Large intestine (tissue), 3 donors: ENCODE measurements at regions not wholly inside any gene's neighbourhood (a gene's known extent, or its start where the extent isn't known, plus 50 kb on each side); places are given as distances from the start of the nearest gene placed in this dataset.
"Not testable (repeated sequence)": the region's sequence is repeated elsewhere in the genome, so short reads cannot be mapped to it uniquely, and the experiment has no call there.

Source experiments
- DNase-seq, 2 donors: peaks; one replicate each; pipeline versions ENCODE4 v3.0.0 to v3.0.0-alpha.2; 2013
- H3K27ac ChIP-seq: one replicate; pipeline ENCODE4 v1.5.1; 2013; ENCODE audit warnings: low read length
- H3K27me3 ChIP-seq: 2 replicates; pipeline ENCODE4 v1.6.1; 2013; ENCODE audit warnings: low read length; ENCODE audit not compliant: control insufficient read depth, insufficient read depth
- H3K36me3 ChIP-seq: 2 replicates; pipeline ENCODE4 v1.6.1; 2013; ENCODE audit warnings: low read length; ENCODE audit not compliant: control insufficient read depth, insufficient read depth
- H3K4me1 ChIP-seq: one replicate; pipeline ENCODE4 v1.6.1; 2013; ENCODE audit warnings: low read length; ENCODE audit not compliant: control insufficient read depth, insufficient read depth
- H3K4me3 ChIP-seq: one replicate; pipeline ENCODE4 v1.5.1; 2013; ENCODE audit warnings: low read length
- H3K9me3 ChIP-seq: one replicate; pipeline ENCODE4 v1.6.1; 2013; ENCODE audit warnings: mild to moderate bottlenecking, low read depth, low read length, moderate library complexity; ENCODE audit not compliant: control insufficient read depth
- WGBS: methylation state at CpG from one replicate; pipeline ENCODE4 v1.1.5; 2013; ENCODE audit warnings: low lambda C conversion rate; ENCODE audit not compliant: insufficient coverage; 5-methylcytosine and 5-hydroxymethylcytosine counted together

GRCh38 chr13:71382285-71382684, 484.7 kb downstream of the DACH1 start:
- Histone ChIP-seq H3K4me1 (no peaks in the 10 kb centered on the region), H3K27ac (no peak overlapping the region), H3K27me3 (no peaks in the 10 kb centered on the region), H3K9me3 (no peaks in the 10 kb centered on the region), H3K36me3 (no peaks in the 10 kb centered on the region), H3K4me3 (no peak overlapping the region)
- DNase-seq = no peak
- WGBS = no CpG with 5 or more reads among the region's 4 CpGs

GRCh38 chr13:71380191-71380590, 486.8 kb downstream of the DACH1 start:
- Histone ChIP-seq H3K4me3 (no peak overlapping the region), H3K36me3 (no peaks in the 10 kb centered on the region), H3K9me3 (no peaks in the 10 kb centered on the region), H3K27me3 (no peaks in the 10 kb centered on the region), H3K4me1 (no peaks in the 10 kb centered on the region), H3K27ac (no peak overlapping the region)
- DNase-seq = no peak
- WGBS = 80% methylated on average over 1 of the region's 2 CpGs

- Histone ChIP-seq H3K4me3 (no peak overlapping the region), H3K27ac (no peak overlapping the region), H3K9me3 (no peaks in the 10 kb centered on the region), H3K27me3 (no peaks in the 10 kb centered on the region), H3K36me3 (no peaks in the 10 kb centered on the region), H3K4me1 (no peaks in the 10 kb centered on the region)
- peak in 1 of 2 donors; percentile 6 for DNase-seq
- WGBS = 60% methylated on average over 1 of the region's 5 CpGs
These were observed 487.8 kb downstream of the DACH1 start for GRCh38 chr13:71378961-71379905.

GRCh38 chr13:71374471-71375049, 492.4 kb downstream of the DACH1 start:
- no peak overlapping the region for H3K27ac ChIP-seq
- WGBS = no CpG with 5 or more reads among the region's 3 CpGs
- no peaks in the 10 kb centered on the region for H3K27me3 ChIP-seq
- no peak for DNase-seq
- H3K9me3 ChIP-seq = no peaks in the 10 kb centered on the region
- no peaks in the 10 kb centered on the region for H3K36me3 ChIP-seq
- no peaks in the 10 kb centered on the region for H3K4me1 ChIP-seq
- no peak overlapping the region for H3K4me3 ChIP-seq

- no peak for DNase-seq
- H3K4me3 ChIP-seq = no peak overlapping the region
- H3K27me3 ChIP-seq = no peaks in the 10 kb centered on the region
- H3K27ac ChIP-seq = no peak overlapping the region
- no peaks in the 10 kb centered on the region for H3K4me1 ChIP-seq
- no peaks in the 10 kb centered on the region for H3K36me3 ChIP-seq
- no peaks in the 10 kb centered on the region for H3K9me3 ChIP-seq
These were observed 498.7 kb downstream of the DACH1 start for GRCh38 chr13:71368336-71368735.

- Histone ChIP-seq H3K4me3 (no peak overlapping the region), H3K27ac (no peak overlapping the region), H3K4me1 (no peaks in the 10 kb centered on the region), H3K36me3 (no peaks in the 10 kb centered on the region), H3K27me3 (no peaks in the 10 kb centered on the region), H3K9me3 (no peaks in the 10 kb centered on the region)
- WGBS = 80% methylated on average over 1 of the region's 1 CpG
- no peak for DNase-seq
These were observed 507.0 kb downstream of the DACH1 start for GRCh38 chr13:71360041-71360440.

- WGBS = 100% methylated on average over 3 of the region's 4 CpGs
- Histone ChIP-seq H3K4me3 (no peak overlapping the region), H3K36me3 (no peaks in the 10 kb centered on the region), H3K27me3 (no peaks in the 10 kb centered on the region), H3K9me3 (no peaks in the 10 kb centered on the region), H3K4me1 (no peaks in the 10 kb centered on the region), H3K27ac (no peak overlapping the region)
- no peak for DNase-seq
These were observed 507.4 kb downstream of the DACH1 start for GRCh38 chr13:71359641-71360040.

GRCh38 chr13:71358218-71358617, 508.8 kb downstream of the DACH1 start:
- no peaks in the 10 kb centered on the region for H3K9me3 ChIP-seq
- no peak overlapping the region for H3K4me3 ChIP-seq
- no peaks in the 10 kb centered on the region for H3K4me1 ChIP-seq
- H3K27ac ChIP-seq = no peak overlapping the region
- no CpG with 5 or more reads among the region's 1 CpG for WGBS
- H3K36me3 ChIP-seq = no peaks in the 10 kb centered on the region
- no peak for DNase-seq
- no peaks in the 10 kb centered on the region for H3K27me3 ChIP-seq

GRCh38 chr13:71355010-71355409, 512.0 kb downstream of the DACH1 start:
- no peak for DNase-seq
- H3K9me3 ChIP-seq = no peaks in the 10 kb centered on the region
- no peaks in the 10 kb centered on the region for H3K27me3 ChIP-seq
- no peak overlapping the region for H3K27ac ChIP-seq
- 100% methylated on average over 1 of the region's 7 CpGs for WGBS
- no peaks in the 10 kb centered on the region for H3K36me3 ChIP-seq
- H3K4me3 ChIP-seq = no peak overlapping the region
- no peaks in the 10 kb centered on the region for H3K4me1 ChIP-seq

- no peaks in the 10 kb centered on the region for H3K27me3 ChIP-seq
- no peak overlapping the region for H3K4me3 ChIP-seq
- WGBS = 75% methylated on average over 2 of the region's 2 CpGs
- no peaks in the 10 kb centered on the region for H3K36me3 ChIP-seq
- no peaks in the 10 kb centered on the region for H3K9me3 ChIP-seq
- DNase-seq = no peak
- no peaks in the 10 kb centered on the region for H3K4me1 ChIP-seq
- no peak overlapping the region for H3K27ac ChIP-seq
These were observed 516.1 kb downstream of the DACH1 start for GRCh38 chr13:71350886-71351285.

GRCh38 chr13:71345856-71346255, 521.1 kb downstream of the DACH1 start:
- not testable (repeated sequence) for H3K27me3 ChIP-seq, H3K9me3 ChIP-seq, H3K36me3 ChIP-seq, DNase-seq, H3K4me1 ChIP-seq, H3K4me3 ChIP-seq, H3K27ac ChIP-seq
- no CpG with 5 or more reads among the region's 4 CpGs for WGBS
